Right cardiac atrium (tissue), 5 donors: ENCODE measurements at regions not wholly inside any gene's neighbourhood (a gene's known extent, or its start where the extent isn't known, plus 50 kb on each side); places are given as distances from the start of the nearest gene placed in this dataset.
A peak's percentile ranks its signal among the peaks of the same experiment; 100 is the strongest.
"Not testable (repeated sequence)": the region's sequence is repeated elsewhere in the genome, so short reads cannot be mapped to it uniquely, and the experiment has no call there.

ENCODE experiments used
- ATAC-seq, 2 donors: fragments of 200-7000 bp; cut with Tn5 transposase; one replicate each; pipeline versions ENCODE4 v1.8.0 to v1.9.1; 2020; ENCODE audit warnings: moderate library complexity in 2 of 2, mild to moderate bottlenecking in 1 of 2
- DNase-seq, 3 donors: peaks; one replicate each; pipeline ENCODE4 v3.0.0-alpha.2; 2020
- H3K27ac ChIP-seq: one replicate; pipeline ENCODE4 v1.5.1; 2013; ENCODE audit warnings: mild to moderate bottlenecking, low read length, control low read depth, moderate library complexity
- H3K27me3 ChIP-seq: one replicate; pipeline ENCODE4 v1.6.1; 2013; ENCODE audit not compliant: control insufficient read depth, insufficient read depth
- H3K4me1 ChIP-seq: one replicate; pipeline ENCODE4 v1.6.1; 2013; ENCODE audit warnings: low read length; ENCODE audit not compliant: control insufficient read depth, insufficient read depth
- H3K4me3 ChIP-seq: one replicate; pipeline ENCODE4 v1.5.1; 2013; ENCODE audit warnings: low read length, control low read depth
- H3K9me3 ChIP-seq: one replicate; pipeline ENCODE4 v1.6.1; 2013; ENCODE audit warnings: low read length; ENCODE audit not compliant: control insufficient read depth
- WGBS: extraction: QIAGEN DNeasy Blood & Tissue Kit; methylation state at CpG from one replicate; pipeline ENCODE4 v1.1.7; 2013; 5-methylcytosine and 5-hydroxymethylcytosine counted together
- intact Hi-C, 4 donors: fragments of 100-400 bp; cut with DNase I; formaldehyde crosslinking; loops; one replicate each; pipeline versions ENCODE4 v1.11.0 to v1.14.0; 2022 to 2023
- donor health status: healthy with polysubstance abuse.
- donor health status: DM: no; HTN: yes; CAD: no.
- donor health status: DM: no; HTN: no; CAD: no.
- donor health status: DM: no; HTN: yes; CAD: no; lungs with severe emphysema.
- donor health status: DM: yes; HTN: yes; CAD: no.

DNA sequence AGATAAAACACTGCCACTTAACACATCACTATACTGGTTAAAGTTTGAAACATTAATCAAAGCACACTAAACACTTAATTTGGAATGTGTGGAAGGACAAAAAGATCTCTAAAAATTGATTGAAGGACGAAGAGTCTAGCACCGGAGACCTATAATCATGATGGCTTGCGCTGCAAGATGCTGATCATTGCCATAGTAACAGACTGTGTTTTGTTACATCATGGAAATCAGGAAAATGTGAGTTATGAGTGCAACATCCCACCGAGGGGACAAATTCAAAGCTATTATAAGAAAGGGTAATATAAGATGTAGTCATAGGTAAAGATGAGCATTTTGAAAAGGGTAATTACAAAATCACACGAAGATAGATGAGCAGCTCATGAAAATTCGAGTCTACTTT lies 278.8 kb upstream of the CTNND2 start:
- Histone ChIP-seq H3K27me3 (no peaks in the 10 kb centered on the region), H3K9me3 (peaks cover 3% of the 10 kb centered on the region), H3K4me3 (no peak overlapping the region), H3K4me1 (no peaks in the 10 kb centered on the region), H3K27ac (no peak overlapping the region)
- no peak for ATAC-seq
- DNase-seq: no peak
- intact Hi-C loops: no loop called here
- WGBS: 61% methylated on average over 6 of the region's 6 CpGs

DNA sequence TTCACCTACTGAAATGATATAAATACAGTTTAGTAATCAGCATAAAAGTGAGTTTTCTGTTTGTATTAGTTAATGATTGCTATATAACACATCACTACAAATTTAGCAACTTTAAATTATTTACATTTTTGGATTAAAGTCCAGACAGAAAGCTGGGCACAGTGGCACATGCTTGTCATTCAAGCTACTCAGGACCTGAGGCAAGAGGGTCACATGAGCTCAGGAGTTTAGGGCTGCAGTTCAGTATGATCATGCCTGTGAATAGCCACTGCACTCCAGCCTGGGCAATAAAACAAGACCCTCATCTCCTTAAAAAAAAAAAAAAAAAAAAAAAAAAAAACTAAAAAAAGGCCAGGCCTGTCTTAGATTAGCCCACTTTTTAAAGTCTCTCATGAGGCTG lies 273.6 kb upstream of the CTNND2 start:
- intact Hi-C loops: no loop called here
- H3K4me3 ChIP-seq: no peak overlapping the region
- H3K27me3 ChIP-seq: no peaks in the 10 kb centered on the region
- peaks cover 1% of the 10 kb centered on the region for H3K9me3 ChIP-seq
- ATAC-seq (no peak), DNase-seq (no peak)
- no peak overlapping the region for H3K27ac ChIP-seq
- no peaks in the 10 kb centered on the region for H3K4me1 ChIP-seq

DNA sequence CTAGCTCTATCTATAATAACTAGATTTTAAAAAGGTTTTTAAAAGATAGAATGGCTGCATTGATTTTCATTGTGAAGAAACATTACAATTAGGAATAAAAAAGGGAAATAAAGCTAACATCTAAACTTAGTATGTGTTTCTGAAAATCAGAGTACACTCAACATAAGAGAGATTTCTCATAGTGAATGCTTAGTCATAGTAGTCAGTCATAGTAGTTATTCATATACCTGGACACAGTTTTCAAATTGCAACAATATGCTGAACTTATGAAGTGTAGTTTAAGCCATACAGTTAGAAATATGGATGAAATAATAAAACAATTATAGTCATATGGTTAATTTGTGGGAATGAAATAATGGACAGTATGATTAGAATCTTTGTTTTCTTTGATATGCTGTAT lies 273.0 kb upstream of the CTNND2 start:
- Histone ChIP-seq H3K9me3 (peaks cover 1% of the 10 kb centered on the region), H3K4me3 (no peak overlapping the region), H3K27me3 (no peaks in the 10 kb centered on the region), H3K4me1 (no peaks in the 10 kb centered on the region), H3K27ac (no peak overlapping the region)
- intact Hi-C loops: no loop called here
- ATAC-seq: no peak
- DNase-seq: no peak

DNA sequence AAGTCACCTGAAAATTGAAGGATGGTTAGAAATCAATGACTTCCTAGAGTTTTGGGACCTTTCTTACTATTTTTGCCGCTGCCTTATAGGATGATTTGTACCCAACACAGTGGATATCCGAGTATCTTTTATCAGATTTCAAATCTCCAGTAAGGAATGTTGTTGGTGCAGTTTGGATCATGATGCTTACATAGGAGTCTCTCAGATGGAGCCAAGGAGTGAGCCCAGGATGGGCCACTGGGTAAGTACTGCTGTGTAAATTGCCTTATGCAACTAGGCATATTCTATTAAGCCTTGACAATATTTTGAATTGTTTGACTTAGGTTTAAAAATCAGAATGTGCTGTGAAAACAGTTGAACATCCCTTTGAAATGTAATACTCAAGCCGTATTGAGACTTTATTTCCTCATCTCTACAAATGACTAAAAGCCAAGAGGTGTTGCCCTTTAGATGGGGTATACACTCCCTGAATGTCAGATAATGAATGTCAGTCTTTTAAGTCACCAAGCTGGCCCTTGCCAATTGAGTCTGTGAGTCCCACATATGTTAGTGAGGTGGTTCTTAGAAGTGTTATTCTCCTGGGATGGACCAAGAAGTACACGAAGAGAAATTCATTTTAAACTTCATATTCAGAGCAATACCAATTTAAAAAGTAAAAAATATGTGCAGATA lies 271.8 kb upstream of the CTNND2 start:
- peaks cover 1% of the 10 kb centered on the region for H3K9me3 ChIP-seq
- no peaks in the 10 kb centered on the region for H3K27me3 ChIP-seq
- H3K27ac ChIP-seq: no peak overlapping the region
- DNase-seq: no peak
- H3K4me3 ChIP-seq: no peak overlapping the region
- ATAC-seq: no peak
- no peaks in the 10 kb centered on the region for H3K4me1 ChIP-seq
- WGBS: 34% methylated on average over 4 of the region's 4 CpGs
- intact Hi-C loops: no loop called here

DNA sequence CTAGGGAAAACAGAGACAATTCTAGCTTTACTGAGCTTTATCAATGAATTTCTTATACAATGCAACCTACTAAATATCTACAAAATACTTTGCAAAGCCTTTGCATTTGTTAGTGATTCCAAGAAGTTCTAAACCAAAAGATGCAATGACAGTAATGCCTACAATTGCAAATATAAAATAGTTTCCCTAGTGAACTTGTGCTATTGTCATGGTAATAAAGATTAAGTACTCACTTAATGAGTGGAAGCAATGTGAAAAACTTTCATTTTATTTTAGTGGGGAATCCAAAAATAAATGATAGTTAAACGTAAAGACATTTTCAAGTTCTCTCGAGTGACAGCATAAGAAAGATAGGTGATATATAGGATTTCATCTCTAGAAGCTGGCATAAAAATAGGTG lies 270.5 kb upstream of the CTNND2 start:
- H3K4me1 ChIP-seq: no peaks in the 10 kb centered on the region
- intact Hi-C loops: no loop called here
- no peaks in the 10 kb centered on the region for H3K27me3 ChIP-seq
- no peak overlapping the region for H3K27ac ChIP-seq
- 60% methylated on average over 2 of the region's 2 CpGs for WGBS
- peaks cover 1% of the 10 kb centered on the region for H3K9me3 ChIP-seq
- no peak overlapping the region for H3K4me3 ChIP-seq
- ATAC-seq (no peak), DNase-seq (no peak)

DNA sequence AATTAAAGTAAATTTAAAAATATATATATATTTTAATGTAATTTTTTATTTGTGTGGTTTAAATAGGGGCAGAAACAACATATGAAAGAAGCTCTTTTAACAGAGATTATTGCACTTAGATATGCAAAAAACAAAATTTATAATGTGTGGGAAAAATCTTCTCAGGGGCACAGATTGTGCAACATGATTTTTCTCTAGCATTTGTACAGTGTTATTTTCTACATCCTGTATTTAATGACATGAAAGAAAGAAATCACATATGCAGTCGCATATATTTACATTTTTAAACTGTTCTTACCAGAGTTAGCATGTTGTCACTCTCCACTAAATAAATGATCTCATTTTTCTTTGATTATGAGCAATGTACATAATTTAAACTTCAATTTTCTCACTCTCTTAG lies 265.3 kb upstream of the CTNND2 start:
- Histone ChIP-seq H3K27ac (no peak overlapping the region), H3K9me3 (no peaks in the 10 kb centered on the region), H3K27me3 (no peaks in the 10 kb centered on the region), H3K4me1 (no peaks in the 10 kb centered on the region), H3K4me3 (no peak overlapping the region)
- WGBS: 51% methylated on average over 1 of the region's 1 CpG
- ATAC-seq (no peak), DNase-seq (no peak)
- intact Hi-C loops: no loop called here

DNA sequence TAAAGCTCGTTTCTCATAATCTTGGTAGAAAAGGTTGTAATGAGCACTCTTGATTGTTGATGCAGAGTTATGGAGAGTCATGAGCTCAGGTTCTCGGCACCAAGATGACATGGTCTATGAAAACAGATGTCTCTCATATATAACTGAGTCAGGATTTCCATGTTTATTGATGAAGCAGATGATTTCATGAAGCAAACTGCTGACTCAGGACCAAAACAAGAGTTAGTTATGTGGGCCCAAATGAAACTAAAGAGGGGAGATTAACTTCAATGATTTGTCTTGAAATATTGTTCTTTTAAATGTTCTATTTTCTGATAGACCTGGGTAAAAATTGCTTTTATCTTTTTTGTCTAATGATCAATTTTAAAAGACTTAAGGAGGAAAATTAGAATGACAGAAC lies 258.6 kb upstream of the CTNND2 start:
- intact Hi-C loops: no loop called here
- no peak for ATAC-seq
- Histone ChIP-seq H3K27ac (no peak overlapping the region), H3K27me3 (no peaks in the 10 kb centered on the region), H3K4me3 (no peak overlapping the region), H3K4me1 (no peaks in the 10 kb centered on the region), H3K9me3 (peaks cover 1% of the 10 kb centered on the region)
- 60% methylated on average over 2 of the region's 2 CpGs for WGBS
- DNase-seq: no peak

DNA sequence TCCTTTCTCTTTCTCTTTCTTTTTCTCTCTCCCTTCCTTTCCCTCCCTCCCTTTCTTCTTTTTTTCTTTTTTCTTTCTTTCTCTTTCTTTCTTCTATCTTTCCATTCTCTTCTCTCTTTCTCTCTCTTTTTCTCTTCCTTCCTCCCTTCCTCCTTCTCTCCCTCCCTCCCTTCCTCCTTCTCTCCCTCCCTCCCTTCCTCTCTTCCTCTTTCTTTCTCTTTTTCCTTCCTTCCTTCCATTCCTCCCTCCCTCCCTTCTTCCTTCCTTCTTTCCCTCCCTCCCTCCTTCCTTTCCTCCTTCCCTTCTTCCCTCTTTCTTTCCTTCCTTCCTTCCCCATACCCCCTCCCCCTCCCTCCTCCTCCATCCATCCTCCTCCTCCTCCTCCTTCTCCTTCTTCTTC lies 243.3 kb upstream of the CTNND2 start:
- intact Hi-C loops: no loop called here
- Histone ChIP-seq H3K27me3 (no peaks in the 10 kb centered on the region), H3K4me3 (no peak overlapping the region), H3K4me1 (no peaks in the 10 kb centered on the region), H3K9me3 (no peaks in the 10 kb centered on the region), H3K27ac (no peak overlapping the region)
- ATAC-seq: no peak
- DNase-seq: no peak

DNA sequence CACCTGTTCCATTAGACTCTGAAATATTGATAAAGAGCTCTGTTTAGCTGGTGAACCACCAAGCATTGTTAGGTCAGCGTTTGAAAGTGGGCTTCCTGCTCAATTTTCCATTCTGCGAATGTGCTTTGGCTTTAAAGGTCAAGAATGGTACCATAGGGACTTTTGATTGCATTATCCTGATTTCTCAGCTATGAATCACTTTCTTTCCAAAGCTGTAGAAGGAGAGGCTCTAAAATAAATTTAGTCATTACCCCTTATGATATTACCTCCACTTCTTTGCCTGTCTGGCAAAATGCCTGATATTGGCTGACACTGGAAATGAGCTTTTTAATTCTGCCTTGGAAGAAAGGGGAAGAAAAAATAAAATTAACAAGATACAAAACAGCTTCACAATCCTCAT lies 237.2 kb upstream of the CTNND2 start:
- DNase-seq (no peak), ATAC-seq (no peak)
- Histone ChIP-seq H3K4me1 (no peaks in the 10 kb centered on the region), H3K9me3 (peaks cover 2% of the 10 kb centered on the region), H3K27ac (no peak overlapping the region), H3K4me3 (no peak overlapping the region), H3K27me3 (no peaks in the 10 kb centered on the region)
- intact Hi-C loops: no loop called here
- WGBS: 61% methylated on average over 2 of the region's 2 CpGs

DNA sequence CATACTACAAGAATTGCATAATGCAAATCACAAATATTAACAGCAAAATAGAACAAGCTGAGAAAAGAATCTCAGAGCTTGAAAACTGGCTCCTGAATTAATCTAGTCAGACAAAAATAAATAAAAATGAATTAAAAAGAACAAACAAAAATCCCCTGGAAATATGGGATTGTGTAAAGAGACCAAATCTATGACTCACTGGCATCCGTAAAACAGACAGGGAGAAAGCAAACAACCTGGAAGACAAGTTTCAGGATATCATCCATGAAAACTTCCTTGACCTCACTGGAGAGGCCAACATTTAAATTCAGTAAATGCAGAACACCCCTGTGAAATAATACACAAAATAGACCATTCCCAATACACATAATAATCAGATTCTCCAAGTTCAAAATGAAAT lies 229.3 kb upstream of the CTNND2 start:
- Histone ChIP-seq H3K9me3 (no peaks in the 10 kb centered on the region), H3K27ac (no peak overlapping the region), H3K4me1 (no peaks in the 10 kb centered on the region), H3K27me3 (no peaks in the 10 kb centered on the region), H3K4me3 (no peak overlapping the region)
- DNase-seq: no peak
- intact Hi-C loops: no loop called here
- 46% methylated on average over 1 of the region's 1 CpG for WGBS
- ATAC-seq: no peak

DNA sequence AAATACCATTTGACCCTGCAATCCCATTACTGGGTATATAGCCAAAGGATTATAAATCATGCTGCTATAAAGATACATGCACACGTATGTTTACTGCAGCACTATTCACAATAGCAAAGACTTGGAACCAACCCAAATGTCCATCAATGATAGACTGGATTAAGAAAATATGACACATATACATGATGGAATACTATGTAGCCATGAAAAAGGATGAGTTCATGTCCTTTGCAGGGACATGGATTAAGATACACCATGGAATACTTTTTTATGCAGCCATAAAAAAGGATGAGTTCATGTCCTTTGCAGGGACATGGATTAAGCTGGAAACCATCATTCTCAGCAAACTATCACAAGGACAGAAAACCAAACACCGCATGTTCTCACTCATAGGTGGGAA lies 226.8 kb upstream of the CTNND2 start:
- H3K27ac ChIP-seq, DNase-seq, H3K9me3 ChIP-seq, H3K4me1 ChIP-seq, H3K4me3 ChIP-seq, ATAC-seq, H3K27me3 ChIP-seq, intact Hi-C loops: not testable (repeated sequence)
- 92% methylated on average over 2 of the region's 2 CpGs for WGBS

DNA sequence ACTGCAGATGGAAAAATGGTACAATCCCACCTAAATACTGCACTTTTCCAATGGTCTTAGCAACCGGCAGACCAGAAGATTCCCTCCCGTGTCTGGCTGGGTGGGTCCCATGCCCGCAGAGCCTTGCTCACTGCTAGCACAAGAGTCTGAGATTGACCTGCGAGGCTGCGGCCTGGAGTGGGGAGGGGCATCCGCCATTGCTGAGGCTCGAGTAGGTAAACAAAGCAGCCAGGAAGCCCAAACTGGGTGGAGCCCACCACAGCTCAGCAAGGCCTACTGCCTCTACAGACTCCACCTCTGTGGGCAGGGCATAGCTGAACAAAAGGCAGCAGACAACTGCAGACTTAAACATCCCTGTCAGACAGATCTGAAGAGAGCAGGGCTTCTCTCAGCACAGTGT lies 221.6 kb upstream of the CTNND2 start:
- no peaks in the 10 kb centered on the region for H3K4me1 ChIP-seq
- peaks cover 2% of the 10 kb centered on the region for H3K9me3 ChIP-seq
- no peak overlapping the region for H3K27ac ChIP-seq
- intact Hi-C loops: no loop called here
- H3K4me3 ChIP-seq: no peak overlapping the region
- 82% methylated on average over 7 of the region's 7 CpGs for WGBS
- DNase-seq (peak in 1 of 3 donors; percentile 26), ATAC-seq (no peak)
- no peaks in the 10 kb centered on the region for H3K27me3 ChIP-seq
